ENCODE measurements at regions not wholly inside any gene's neighbourhood (a gene's known extent, or its start where the extent isn't known, plus 50 kb on each side); places are given as distances from the start of the nearest gene placed in this dataset.
A peak's percentile ranks its signal among the peaks of the same experiment; 100 is the strongest.

DNA sequence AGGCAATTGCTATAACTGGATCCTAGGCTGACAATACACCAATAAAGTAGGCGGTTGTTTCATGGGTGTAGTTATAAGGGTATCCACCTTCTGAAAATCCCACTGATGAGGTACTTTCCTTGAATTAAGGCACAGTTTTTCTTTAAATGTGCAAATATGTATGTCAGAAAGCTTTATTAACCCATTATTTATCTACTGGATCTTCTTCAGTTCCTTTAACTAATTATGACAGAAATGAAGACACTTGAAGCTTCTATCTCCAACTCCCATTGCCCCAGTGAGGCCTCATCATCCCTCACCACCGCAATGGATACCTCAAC lies 159.6 kb upstream of the KLF3 start:
- peaks cover 23 to 42% (median 31%) of the 10 kb centered on the region in 3 donors for H3K4me1 Mint-ChIP-seq
- H3K27ac Mint-ChIP-seq = peak overlapping the region in 2 of 6 donors; percentile 51 to 77
- H3K9me3 Mint-ChIP-seq = no peaks in the 10 kb centered on the region
- ATAC-seq (ENCODE audit: low read depth in 2 of 2) = no peak
- no peak for DNase-seq
- peaks cover 20 to 50% (median 35%) of the 10 kb centered on the region in 3 donors for H3K27me3 Mint-ChIP-seq
- peak overlapping the region in 4 of 8 donors; percentile 76 to 88 (median 84) for H3K4me3 Mint-ChIP-seq
- no peaks in the 10 kb centered on the region for H3K36me3 Mint-ChIP-seq

DNA sequence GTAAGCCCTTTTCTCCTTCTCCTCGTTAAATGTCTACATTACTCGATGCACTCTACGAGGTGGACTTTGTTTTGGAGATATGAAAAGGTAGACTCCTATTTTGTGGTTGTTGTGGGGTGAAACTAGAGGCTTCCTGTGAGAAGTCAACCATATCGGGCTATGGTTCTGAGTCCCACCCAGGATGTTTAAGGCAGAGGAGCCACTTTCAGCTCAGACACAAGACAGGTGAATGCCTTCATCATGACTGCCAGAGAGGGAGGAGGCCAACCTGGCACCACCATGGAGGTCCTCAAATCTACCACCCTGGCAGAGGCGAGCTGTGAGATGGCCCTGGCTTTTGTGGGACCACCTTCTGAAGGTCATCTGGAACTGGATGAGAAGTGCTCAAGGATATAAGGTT lies 154.4 kb upstream of the KLF3 start:
- H3K9me3 Mint-ChIP-seq = no peaks in the 10 kb centered on the region
- H3K4me3 Mint-ChIP-seq = peak overlapping the region in 4 of 8 donors; percentile 21 to 63 (median 46)
- peaks cover 23 to 47% (median 30%) of the 10 kb centered on the region in 3 donors for H3K4me1 Mint-ChIP-seq
- DNase-seq (no peak), ATAC-seq (ENCODE audit: low read depth in 2 of 2) (peak; percentile 42 to 50)
- H3K36me3 Mint-ChIP-seq = no peaks in the 10 kb centered on the region
- H3K27ac Mint-ChIP-seq = peak overlapping the region in 1 of 6 donors; percentile 53
- H3K27me3 Mint-ChIP-seq = peaks cover 31 to 51% (median 44%) of the 10 kb centered on the region in 3 donors

GRCh38 chr4:38510201-38510600 lies 153.8 kb upstream of the KLF3 start:
- Mint-ChIP-seq H3K27me3 (peaks cover 31 to 49% (median 44%) of the 10 kb centered on the region in 3 donors), H3K36me3 (no peaks in the 10 kb centered on the region), H3K4me1 (peaks cover 24 to 40% (median 25%) of the 10 kb centered on the region in 3 donors), H3K27ac (peak overlapping the region in 1 of 6 donors; percentile 8), H3K4me3 (peak overlapping the region in 1 of 8 donors; percentile 10), H3K9me3 (no peaks in the 10 kb centered on the region)
- DNase-seq = no peak
- no peak for ATAC-seq (ENCODE audit: low read depth in 2 of 2)

DNA sequence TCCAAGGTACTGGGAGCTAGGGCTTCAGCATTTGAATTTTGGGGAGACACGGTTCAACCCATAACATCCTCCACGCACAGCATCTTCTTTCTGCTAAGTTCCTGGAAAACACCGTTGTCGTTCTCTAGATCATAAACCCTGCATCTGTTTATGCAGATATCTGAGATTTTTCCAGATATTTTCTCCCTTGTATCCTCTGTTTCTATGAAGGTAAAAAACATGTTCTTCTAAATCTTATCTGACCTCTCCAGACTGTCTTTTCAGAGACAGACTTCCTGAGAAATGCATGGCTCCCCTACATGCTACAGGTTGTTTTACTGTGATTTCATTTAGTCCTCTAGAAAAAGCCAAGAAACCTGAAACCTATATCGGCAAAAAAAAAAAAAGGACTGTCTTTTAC lies 152.3 kb upstream of the KLF3 start:
- no peak overlapping the region for H3K4me3 Mint-ChIP-seq
- peak overlapping the region in 1 of 6 donors; percentile 76 for H3K27ac Mint-ChIP-seq
- H3K4me1 Mint-ChIP-seq = peaks cover 22 to 36% (median 22%) of the 10 kb centered on the region in 3 donors
- peaks cover 32 to 37% (median 36%) of the 10 kb centered on the region in 3 donors for H3K27me3 Mint-ChIP-seq
- no peaks in the 10 kb centered on the region for H3K36me3 Mint-ChIP-seq
- DNase-seq (no peak), ATAC-seq (ENCODE audit: low read depth in 2 of 2) (no peak)
- H3K9me3 Mint-ChIP-seq = no peaks in the 10 kb centered on the region

DNA sequence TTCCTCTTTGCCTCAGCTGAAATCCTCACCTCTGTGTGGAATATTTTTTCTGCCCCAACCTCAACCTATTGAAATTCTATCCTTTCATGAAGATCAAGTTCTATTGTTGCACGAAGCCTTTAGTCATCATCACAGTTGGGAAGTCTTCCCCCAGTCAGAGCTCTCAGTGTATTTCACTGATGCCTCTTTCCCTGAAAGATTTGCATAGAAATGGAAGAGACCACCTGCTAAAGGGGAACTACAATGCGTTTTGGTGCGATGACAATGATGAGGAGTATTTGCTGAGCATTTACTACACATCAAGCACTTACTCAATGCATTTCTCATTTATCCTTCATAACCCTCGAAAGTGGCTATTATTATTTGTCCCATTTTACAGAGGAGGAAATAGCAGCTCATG lies 151.2 kb upstream of the KLF3 start:
- H3K27ac Mint-ChIP-seq = no peak overlapping the region
- peak in 1 of 2 donors; percentile 41 for ATAC-seq (ENCODE audit: low read depth in 2 of 2)
- peaks cover 22 to 25% (median 22%) of the 10 kb centered on the region in 3 donors for H3K4me1 Mint-ChIP-seq

GRCh38 chr4:38514465-38515146 lies 149.4 kb upstream of the KLF3 start:
- DNase-seq = no peak
- Mint-ChIP-seq H3K4me3 (no peak overlapping the region), H3K27me3 (peaks cover 20 to 21% (median 21%) of the 10 kb centered on the region in 3 donors), H3K36me3 (no peaks in the 10 kb centered on the region), H3K9me3 (no peaks in the 10 kb centered on the region), H3K27ac (no peak overlapping the region), H3K4me1 (peaks cover 10 to 15% (median 12%) of the 10 kb centered on the region in 3 donors)
- ATAC-seq (ENCODE audit: low read depth in 2 of 2) = no peak

More for the DNA sequence above, 151.2 kb upstream of the KLF3 start:
- Mint-ChIP-seq H3K36me3 (no peaks in the 10 kb centered on the region), H3K9me3 (no peaks in the 10 kb centered on the region), H3K4me3 (peak overlapping the region in 1 of 8 donors; percentile 52), H3K27me3 (peaks cover 26 to 28% (median 27%) of the 10 kb centered on the region in 3 donors)
- DNase-seq = no peak

- H3K4me3 Mint-ChIP-seq = no peak overlapping the region
- H3K36me3 Mint-ChIP-seq = no peaks in the 10 kb centered on the region
- peaks cover 0 to 5% (median 4%) of the 10 kb centered on the region in 3 donors for H3K4me1 Mint-ChIP-seq
- H3K27me3 Mint-ChIP-seq = peaks cover 9 to 18% (median 10%) of the 10 kb centered on the region in 3 donors
- ATAC-seq (ENCODE audit: low read depth in 2 of 2) (no peak), DNase-seq (no peak)
- H3K9me3 Mint-ChIP-seq = no peaks in the 10 kb centered on the region
- H3K27ac Mint-ChIP-seq = no peak overlapping the region
Observed at GRCh38 chr4:38516190-38516589, 147.8 kb upstream of the KLF3 start.

GRCh38 chr4:38519666-38520065 lies 144.3 kb upstream of the KLF3 start:
- Mint-ChIP-seq H3K4me1 (peaks cover 5 to 9% (median 7%) of the 10 kb centered on the region in 3 donors), H3K36me3 (no peaks in the 10 kb centered on the region), H3K9me3 (no peaks in the 10 kb centered on the region), H3K27ac (peak overlapping the region in 1 of 6 donors; percentile 9), H3K27me3 (peaks cover 0 to 3% (median 0%) of the 10 kb centered on the region in 3 donors), H3K4me3 (no peak overlapping the region)
- ATAC-seq (ENCODE audit: low read depth in 2 of 2) = no peak
- no peak for DNase-seq

GRCh38 chr4:38523054-38523453 lies 140.9 kb upstream of the KLF3 start:
- peaks cover 0 to 4% (median 0%) of the 10 kb centered on the region in 7 donors for H3K9me3 Mint-ChIP-seq
- DNase-seq (no peak), ATAC-seq (ENCODE audit: low read depth in 2 of 2) (no peak)
- H3K27ac Mint-ChIP-seq = no peak overlapping the region
- H3K27me3 Mint-ChIP-seq = no peaks in the 10 kb centered on the region
- H3K4me3 Mint-ChIP-seq = no peak overlapping the region
- H3K36me3 Mint-ChIP-seq = no peaks in the 10 kb centered on the region
- H3K4me1 Mint-ChIP-seq = peaks cover 5 to 14% (median 11%) of the 10 kb centered on the region in 3 donors

- Mint-ChIP-seq H3K4me3 (peak overlapping the region in 2 of 8 donors; percentile 39 to 52), H3K36me3 (no peaks in the 10 kb centered on the region), H3K27ac (peak overlapping the region in 1 of 6 donors; percentile 26), H3K27me3 (no peaks in the 10 kb centered on the region), H3K9me3 (peaks cover 0 to 4% (median 0%) of the 10 kb centered on the region in 7 donors), H3K4me1 (peaks cover 5 to 19% (median 11%) of the 10 kb centered on the region in 3 donors)
- no peak for ATAC-seq (ENCODE audit: low read depth in 2 of 2)
- no peak for DNase-seq
Observed at GRCh38 chr4:38523524-38524448, 140.2 kb upstream of the KLF3 start.

DNA sequence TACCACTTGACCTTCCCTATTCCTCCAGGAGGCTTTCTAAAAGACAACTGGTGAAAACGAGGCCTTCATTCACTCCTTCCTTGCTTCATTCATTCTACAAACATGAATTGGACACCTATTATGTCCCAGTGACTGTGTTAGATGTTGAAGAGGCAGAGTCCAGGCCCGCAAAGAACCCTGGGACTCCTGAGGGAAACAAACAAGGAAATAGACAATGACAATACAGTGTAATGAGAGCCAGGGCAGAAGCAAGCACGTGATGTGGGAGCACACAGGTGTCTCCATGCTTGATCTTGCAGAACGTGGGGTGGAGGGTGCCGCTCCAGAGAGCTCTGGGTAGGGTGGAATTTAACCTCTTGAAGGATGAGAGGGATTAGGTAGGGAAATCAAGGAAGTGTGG lies 137.6 kb upstream of the KLF3 start:
- Mint-ChIP-seq H3K27ac (peak overlapping the region in 2 of 6 donors; percentile 1 to 66), H3K9me3 (peaks cover 0 to 4% (median 0%) of the 10 kb centered on the region in 7 donors), H3K4me1 (peaks cover 16 to 34% (median 21%) of the 10 kb centered on the region in 3 donors), H3K4me3 (no peak overlapping the region), H3K36me3 (no peaks in the 10 kb centered on the region), H3K27me3 (no peaks in the 10 kb centered on the region)
- no peak for ATAC-seq (ENCODE audit: low read depth in 2 of 2)
- no peak for DNase-seq

- DNase-seq = peak; percentile 41
- H3K36me3 Mint-ChIP-seq = no peaks in the 10 kb centered on the region
- peaks cover 0 to 4% (median 0%) of the 10 kb centered on the region in 7 donors for H3K9me3 Mint-ChIP-seq
- H3K4me3 Mint-ChIP-seq = peak overlapping the region in 7 of 8 donors; percentile 22 to 71 (median 55)
- peaks cover 0 to 5% (median 4%) of the 10 kb centered on the region in 3 donors for H3K27me3 Mint-ChIP-seq
- peak; percentile 96 to 99 for ATAC-seq (ENCODE audit: low read depth in 2 of 2)
- peak overlapping the region; percentile 61 to 88 (median 75) for H3K27ac Mint-ChIP-seq
- peaks cover 11 to 26% (median 16%) of the 10 kb centered on the region in 3 donors for H3K4me1 Mint-ChIP-seq
Observed at GRCh38 chr4:38529189-38530115, 134.5 kb upstream of the KLF3 start.

Data from naive B cell (primary cell).